22Rv1 (cell line): ENCODE measurements at regions not wholly inside any gene's neighbourhood (a gene's known extent, or its start where the extent isn't known, plus 50 kb on each side); places are given as distances from the start of the nearest gene placed in this dataset.

ENCODE experiments used
- CTCF ChIP-seq: fragments of 450-650 bp; IDR thresholded peaks from 2 replicates; pipeline ENCODE4 v1.5.1; 2017; ENCODE audit warnings: mild to moderate bottlenecking
- ZFX ChIP-seq: fragments of 450-650 bp; IDR thresholded peaks from 2 replicates; pipeline ENCODE4 v1.6.1; 2017; ENCODE audit warnings: antibody characterized with exemption, borderline replicate concordance

GRCh38 chr6:4568138-4568537 is 208.1 kb upstream of the CDYL start:
- no peak for TF ChIP-seq CTCF
- TF ChIP-seq ZFX: no peak
